Parathyroid adenoma (tissue), 2 donors: ENCODE measurements at regions not wholly inside any gene's neighbourhood (a gene's known extent, or its start where the extent isn't known, plus 50 kb on each side); places are given as distances from the start of the nearest gene placed in this dataset.

ENCODE experiments used
- H2AFZ ChIP-seq: fragments of 300-600 bp; sonication (generic); one replicate; pipeline ENCODE4 v1.7.0; 2017; ENCODE audit warnings: antibody characterized with exemption, mild to moderate bottlenecking
- H3K27ac ChIP-seq: fragments of 300-600 bp; sonication (generic); one replicate; pipeline ENCODE4 v1.7.0; 2017
- H3K27me3 ChIP-seq: fragments of 300-600 bp; sonication (generic); one replicate; pipeline ENCODE4 v1.7.0; 2017; ENCODE audit warnings: low read length; ENCODE audit not compliant: control insufficient read depth, insufficient read depth
- H3K36me3 ChIP-seq: fragments of 300-600 bp; sonication (generic); one replicate; pipeline ENCODE4 v1.7.0; 2017; ENCODE audit warnings: low read length; ENCODE audit not compliant: control insufficient read depth, insufficient read depth
- H3K4me1 ChIP-seq: fragments of 300-600 bp; sonication (generic); one replicate; pipeline ENCODE4 v1.7.0; 2017; ENCODE audit warnings: control low read depth
- H3K4me2 ChIP-seq: fragments of 300-600 bp; sonication (generic); one replicate; pipeline ENCODE4 v1.7.0; 2017; ENCODE audit warnings: low read length
- H3K4me3 ChIP-seq: fragments of 300-600 bp; sonication (generic); one replicate; pipeline ENCODE4 v1.7.0; 2017; ENCODE audit warnings: low read depth, low read length
- H3K79me2 ChIP-seq: fragments of 300-600 bp; sonication (generic); one replicate; pipeline ENCODE4 v1.7.0; 2017; ENCODE audit warnings: control low read depth
- H3K9ac ChIP-seq: fragments of 300-600 bp; sonication (generic); one replicate; pipeline ENCODE4 v1.7.0; 2017; ENCODE audit warnings: mild to moderate bottlenecking
- H3K9me3 ChIP-seq: fragments of 300-600 bp; sonication (generic); one replicate; pipeline ENCODE4 v1.7.0; 2017; ENCODE audit warnings: low read length; ENCODE audit not compliant: control insufficient read depth
- TF ChIP-seq, protein P1 (sequence below): fragments of 300-600 bp; sonication (generic); IDR thresholded peaks from one replicate; pipeline ENCODE4 v1.7.0; 2017; ENCODE audit warnings: antibody characterized with exemption, mild to moderate bottlenecking
- donor health status: primary hyperparathyroidism.

DNA sequence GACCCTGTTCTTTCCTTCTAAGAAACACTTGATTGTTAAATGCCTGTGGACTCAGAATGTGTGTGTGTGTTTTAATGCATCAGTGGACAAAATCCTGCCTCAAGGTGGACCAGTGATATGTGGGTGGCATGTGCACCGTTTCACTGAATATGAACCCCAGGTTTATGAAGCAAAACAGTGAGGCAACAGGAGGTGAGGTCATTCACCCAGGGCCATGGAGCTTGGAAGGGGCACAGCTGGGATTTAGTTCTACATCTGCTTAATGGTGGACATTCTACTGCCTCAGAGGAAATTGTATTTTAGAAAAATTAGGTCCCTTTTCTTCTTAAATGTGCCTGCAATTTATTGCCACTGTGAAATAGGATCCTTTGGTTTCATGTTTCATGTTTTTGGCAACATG lies 549.5 kb upstream of the EEF2KMT start:
- Histone ChIP-seq H3K79me2 (no peaks in the 10 kb centered on the region), H2AFZ (no peak overlapping the region), H3K9ac (no peak overlapping the region), H3K27me3 (no peaks in the 10 kb centered on the region), H3K4me2 (no peak overlapping the region), H3K4me1 (no peaks in the 10 kb centered on the region), H3K4me3 (no peak overlapping the region), H3K9me3 (no peaks in the 10 kb centered on the region), H3K36me3 (no peaks in the 10 kb centered on the region), H3K27ac (no peak overlapping the region)
- TF ChIP-seq, protein P1, sequence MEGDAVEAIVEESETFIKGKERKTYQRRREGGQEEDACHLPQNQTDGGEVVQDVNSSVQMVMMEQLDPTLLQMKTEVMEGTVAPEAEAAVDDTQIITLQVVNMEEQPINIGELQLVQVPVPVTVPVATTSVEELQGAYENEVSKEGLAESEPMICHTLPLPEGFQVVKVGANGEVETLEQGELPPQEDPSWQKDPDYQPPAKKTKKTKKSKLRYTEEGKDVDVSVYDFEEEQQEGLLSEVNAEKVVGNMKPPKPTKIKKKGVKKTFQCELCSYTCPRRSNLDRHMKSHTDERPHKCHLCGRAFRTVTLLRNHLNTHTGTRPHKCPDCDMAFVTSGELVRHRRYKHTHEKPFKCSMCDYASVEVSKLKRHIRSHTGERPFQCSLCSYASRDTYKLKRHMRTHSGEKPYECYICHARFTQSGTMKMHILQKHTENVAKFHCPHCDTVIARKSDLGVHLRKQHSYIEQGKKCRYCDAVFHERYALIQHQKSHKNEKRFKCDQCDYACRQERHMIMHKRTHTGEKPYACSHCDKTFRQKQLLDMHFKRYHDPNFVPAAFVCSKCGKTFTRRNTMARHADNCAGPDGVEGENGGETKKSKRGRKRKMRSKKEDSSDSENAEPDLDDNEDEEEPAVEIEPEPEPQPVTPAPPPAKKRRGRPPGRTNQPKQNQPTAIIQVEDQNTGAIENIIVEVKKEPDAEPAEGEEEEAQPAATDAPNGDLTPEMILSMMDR: no peak

DNA sequence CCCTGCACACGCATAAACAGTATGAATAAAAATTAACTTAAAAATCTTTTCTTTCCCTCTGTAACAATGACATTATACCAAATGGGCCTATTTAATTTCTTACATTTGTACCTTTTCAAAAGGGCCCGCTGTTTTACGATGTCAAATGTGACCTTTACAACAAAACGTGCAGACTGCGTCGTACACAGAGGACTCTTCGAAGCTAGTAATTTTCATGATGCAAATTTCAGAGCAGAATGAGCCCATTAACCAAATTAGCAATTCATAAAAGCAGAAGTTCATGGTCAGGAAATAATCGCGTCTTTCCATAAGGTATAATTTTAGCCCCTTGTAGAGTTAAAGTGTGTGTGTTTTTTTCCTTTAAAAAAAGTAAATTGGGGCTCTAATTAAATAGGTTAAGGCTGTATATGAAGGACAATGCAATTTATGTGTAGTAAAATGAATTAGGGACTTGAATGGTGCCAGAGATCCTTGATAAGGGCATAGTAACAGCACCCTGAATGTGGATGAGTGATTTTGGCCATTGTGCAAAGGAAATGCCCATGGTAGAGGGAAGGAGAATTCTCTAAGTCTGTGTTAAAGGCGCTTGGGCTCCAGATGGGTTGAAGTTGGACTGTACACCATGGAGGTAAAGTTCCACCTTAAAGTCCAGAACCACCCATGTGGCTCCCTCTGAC lies 546.4 kb upstream of the EEF2KMT start:
- H3K27ac ChIP-seq: no peak overlapping the region
- no peaks in the 10 kb centered on the region for H3K9me3 ChIP-seq
- H3K9ac ChIP-seq: no peak overlapping the region
- H3K79me2 ChIP-seq: no peaks in the 10 kb centered on the region
- no peak overlapping the region for H3K4me3 ChIP-seq
- no peak overlapping the region for H3K4me2 ChIP-seq
- H2AFZ ChIP-seq: no peak overlapping the region
- TF ChIP-seq, protein P1: no peak
- no peaks in the 10 kb centered on the region for H3K27me3 ChIP-seq
- no peaks in the 10 kb centered on the region for H3K36me3 ChIP-seq
- H3K4me1 ChIP-seq: no peaks in the 10 kb centered on the region

DNA sequence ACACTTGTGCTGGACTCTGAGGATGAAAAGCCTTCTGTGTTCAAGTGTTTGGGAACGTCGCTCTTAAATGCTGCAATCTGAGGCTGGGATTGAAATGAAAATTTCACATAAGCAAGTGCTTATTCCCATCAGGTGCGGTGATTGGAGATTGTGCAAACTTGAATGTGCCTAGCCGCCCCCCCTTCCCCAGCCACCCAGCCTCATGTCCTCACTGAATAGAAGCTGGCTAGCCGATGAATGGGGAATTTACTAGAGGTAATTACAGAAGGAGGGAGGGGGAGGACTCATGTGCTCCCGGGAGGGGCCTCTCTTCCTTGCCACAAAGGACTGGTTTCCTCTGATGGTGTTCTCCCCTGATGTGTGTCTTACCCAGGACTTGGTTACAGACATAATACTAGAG lies 544.8 kb upstream of the EEF2KMT start:
- H3K27me3 ChIP-seq: no peaks in the 10 kb centered on the region
- no peak overlapping the region for H3K9ac ChIP-seq
- no peak overlapping the region for H3K4me2 ChIP-seq
- no peaks in the 10 kb centered on the region for H3K79me2 ChIP-seq
- TF ChIP-seq, protein P1: no peak
- H3K27ac ChIP-seq: no peak overlapping the region
- H2AFZ ChIP-seq: no peak overlapping the region
- no peaks in the 10 kb centered on the region for H3K36me3 ChIP-seq
- H3K4me1 ChIP-seq: no peaks in the 10 kb centered on the region
- H3K4me3 ChIP-seq: no peak overlapping the region
- no peaks in the 10 kb centered on the region for H3K9me3 ChIP-seq

DNA sequence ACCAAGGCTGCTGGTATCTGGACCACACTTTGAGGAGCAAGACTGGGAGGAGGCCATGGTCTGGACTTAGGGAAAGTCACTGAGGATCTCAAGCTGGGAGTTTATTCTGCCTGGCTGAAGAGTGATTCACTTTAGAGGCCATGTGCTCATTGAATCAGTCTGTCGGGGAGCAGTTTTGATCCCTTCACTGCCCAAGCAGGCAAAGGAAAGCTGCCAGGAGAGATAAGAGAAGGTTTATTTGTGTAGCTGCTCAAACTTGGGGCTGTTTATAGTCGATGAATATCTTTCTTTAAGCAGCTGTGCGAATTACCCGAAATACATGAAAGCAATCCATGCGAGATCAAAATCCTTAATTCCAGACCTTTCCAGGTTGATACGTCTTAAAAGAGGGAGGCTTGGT lies 544.4 kb upstream of the EEF2KMT start:
- Histone ChIP-seq H3K9me3 (no peaks in the 10 kb centered on the region), H3K27ac (no peak overlapping the region), H3K27me3 (no peaks in the 10 kb centered on the region), H3K79me2 (no peaks in the 10 kb centered on the region), H2AFZ (no peak overlapping the region), H3K4me1 (no peaks in the 10 kb centered on the region), H3K4me3 (no peak overlapping the region), H3K9ac (no peak overlapping the region), H3K36me3 (no peaks in the 10 kb centered on the region), H3K4me2 (no peak overlapping the region)
- TF ChIP-seq, protein P1: no peak

DNA sequence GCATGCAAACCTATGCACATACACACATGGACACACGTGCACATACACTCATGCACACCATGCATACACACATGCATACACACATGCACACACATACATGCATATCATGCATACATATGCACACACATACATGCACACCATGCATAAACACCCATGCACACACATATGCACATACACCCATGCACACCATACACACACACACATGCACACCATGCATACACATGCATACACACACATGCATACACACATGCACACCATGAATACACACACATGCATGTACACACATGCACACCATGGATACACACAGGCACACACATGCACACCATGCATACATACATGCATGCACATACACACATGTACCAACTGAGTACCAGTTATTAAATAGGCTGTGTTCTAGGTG lies 543.3 kb upstream of the EEF2KMT start:
- Histone ChIP-seq H3K4me3 (no peak overlapping the region), H3K9me3 (no peaks in the 10 kb centered on the region), H3K36me3 (no peaks in the 10 kb centered on the region), H3K27me3 (no peaks in the 10 kb centered on the region), H3K27ac (no peak overlapping the region), H3K79me2 (no peaks in the 10 kb centered on the region), H3K9ac (no peak overlapping the region), H3K4me1 (no peaks in the 10 kb centered on the region), H2AFZ (no peak overlapping the region), H3K4me2 (no peak overlapping the region)
- TF ChIP-seq, protein P1: no peak
